GM10266 (cell line): ENCODE measurements at regions not wholly inside any gene's neighbourhood (a gene's known extent, or its start where the extent isn't known, plus 50 kb on each side); places are given as distances from the start of the nearest gene placed in this dataset.

Experiments used
- DNase-seq: peaks from one replicate; pipeline ENCODE4 v3.0.0; 2012; ENCODE audit errors: extremely low spot score
- TF ChIP-seq, protein P1 (sequence below): IDR thresholded peaks from 2 replicates; pipeline ENCODE4 v1.5.1; 2012; ENCODE audit warnings: mild to moderate bottlenecking, low read depth; ENCODE audit not compliant: control insufficient read depth, insufficient read depth; ENCODE audit errors: missing control alignments

- DNase-seq = no peak
- TF ChIP-seq, protein P1, sequence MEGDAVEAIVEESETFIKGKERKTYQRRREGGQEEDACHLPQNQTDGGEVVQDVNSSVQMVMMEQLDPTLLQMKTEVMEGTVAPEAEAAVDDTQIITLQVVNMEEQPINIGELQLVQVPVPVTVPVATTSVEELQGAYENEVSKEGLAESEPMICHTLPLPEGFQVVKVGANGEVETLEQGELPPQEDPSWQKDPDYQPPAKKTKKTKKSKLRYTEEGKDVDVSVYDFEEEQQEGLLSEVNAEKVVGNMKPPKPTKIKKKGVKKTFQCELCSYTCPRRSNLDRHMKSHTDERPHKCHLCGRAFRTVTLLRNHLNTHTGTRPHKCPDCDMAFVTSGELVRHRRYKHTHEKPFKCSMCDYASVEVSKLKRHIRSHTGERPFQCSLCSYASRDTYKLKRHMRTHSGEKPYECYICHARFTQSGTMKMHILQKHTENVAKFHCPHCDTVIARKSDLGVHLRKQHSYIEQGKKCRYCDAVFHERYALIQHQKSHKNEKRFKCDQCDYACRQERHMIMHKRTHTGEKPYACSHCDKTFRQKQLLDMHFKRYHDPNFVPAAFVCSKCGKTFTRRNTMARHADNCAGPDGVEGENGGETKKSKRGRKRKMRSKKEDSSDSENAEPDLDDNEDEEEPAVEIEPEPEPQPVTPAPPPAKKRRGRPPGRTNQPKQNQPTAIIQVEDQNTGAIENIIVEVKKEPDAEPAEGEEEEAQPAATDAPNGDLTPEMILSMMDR = no peak
Measured at GRCh38 chr11:15704556-15704955, 589.8 kb downstream of the INSC start.

DNA sequence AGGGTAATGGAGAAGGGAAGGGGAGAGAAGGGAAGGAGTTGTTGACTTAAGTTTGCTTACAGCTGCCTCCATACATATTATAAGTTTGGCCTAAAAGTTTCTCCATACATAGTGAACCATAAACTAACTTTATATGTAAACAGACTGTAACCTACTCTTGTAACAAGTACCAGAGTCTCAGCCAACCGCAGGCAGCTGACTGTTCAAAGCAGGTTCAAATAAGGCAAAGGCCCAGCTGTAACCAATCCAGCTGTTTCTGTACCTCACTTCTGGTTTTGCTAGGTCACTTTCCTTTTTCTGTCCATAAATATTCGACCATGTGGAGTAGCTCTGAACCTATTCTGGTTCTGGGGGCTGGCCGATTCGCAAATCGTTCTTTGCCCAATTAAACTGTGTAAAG, 591.2 kb downstream of the INSC start:
- TF ChIP-seq, protein P1 = no peak
- DNase-seq = no peak

- TF ChIP-seq, protein P1 = no peak
Measured at GRCh38 chr11:15707194-15707593, 592.5 kb downstream of the INSC start.

DNA sequence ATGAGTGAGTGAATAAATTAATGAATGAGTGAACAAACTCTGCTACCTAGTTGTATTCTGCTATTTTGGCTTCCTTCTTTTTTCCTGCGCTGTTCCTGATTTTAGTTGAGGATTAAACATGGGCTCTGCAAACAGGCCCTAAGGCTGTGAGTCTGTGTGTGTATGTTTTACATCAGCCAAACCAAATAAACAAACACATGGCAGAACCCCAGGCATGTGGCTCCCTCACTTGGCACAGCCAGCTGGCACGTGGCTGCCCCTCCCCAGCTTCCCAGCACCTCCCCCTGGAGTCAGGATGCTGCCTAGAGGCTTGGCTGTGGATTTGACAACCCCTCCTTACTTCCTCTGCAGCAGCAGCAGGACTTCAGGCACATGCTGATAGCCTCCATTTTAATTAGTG, 593.2 kb downstream of the INSC start:
- TF ChIP-seq, protein P1 = no peak
- DNase-seq = no peak

More at GRCh38 chr11:15707194-15707593, 592.5 kb downstream of the INSC start:
- DNase-seq = no peak

- DNase-seq = no peak
- TF ChIP-seq, protein P1 = no peak
Measured at GRCh38 chr11:15710580-15711275, 596.0 kb downstream of the INSC start.

DNA sequence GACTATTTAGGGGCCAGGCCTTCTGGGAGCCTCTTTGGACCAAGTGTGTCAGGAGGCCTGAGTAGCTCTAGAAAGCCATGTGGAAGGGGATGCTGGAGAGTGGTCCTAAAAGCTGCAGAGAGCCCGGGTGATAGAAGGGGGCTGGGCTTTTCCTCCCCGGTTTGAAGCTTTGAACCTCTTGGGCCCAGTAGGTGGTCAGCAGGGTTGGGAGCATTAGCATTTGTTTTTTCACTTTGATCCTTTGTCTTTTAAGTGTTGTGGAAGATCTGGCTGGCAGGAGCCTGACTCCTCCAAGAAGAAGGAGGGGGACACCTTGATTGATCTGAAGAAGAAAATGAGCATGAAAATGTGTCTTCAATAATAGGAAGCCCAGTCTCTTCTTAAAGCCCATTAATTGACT, 596.6 kb downstream of the INSC start:
- DNase-seq = no peak
- TF ChIP-seq, protein P1 = no peak

- TF ChIP-seq, protein P1 = no peak
Measured at GRCh38 chr11:15714641-15715399, 600.1 kb downstream of the INSC start.

More at GRCh38 chr11:15714641-15715399, 600.1 kb downstream of the INSC start:
- DNase-seq = no peak
